ENCODE measurements at regions not wholly inside any gene's neighbourhood (a gene's known extent, or its start where the extent isn't known, plus 50 kb on each side); places are given as distances from the start of the nearest gene placed in this dataset.

GRCh38 chr14:101097109-101097793 is 193.7 kb upstream of the RTL1 start:
- H3K36me3 ChIP-seq (ENCODE audit: insufficient read depth, low read length) = no peaks in the 10 kb centered on the region
- no peak overlapping the region for H3K4me3 ChIP-seq (ENCODE audit: low read length)
- H3K9ac ChIP-seq (ENCODE audit: low read depth, low read length) = no peak overlapping the region
- no peaks in the 10 kb centered on the region for H3K27me3 ChIP-seq (ENCODE audit: insufficient read depth, low read length)
- 85% methylated on average over 3 of the region's 3 CpGs for whole genome bisulfite sequencing
- peak overlapping the region; percentile 60 for H3K27ac ChIP-seq (ENCODE audit: low read depth, low read length)
- peaks cover 8% of the 10 kb centered on the region; the same call in 1 of the 2 replicates for H3K9me3 ChIP-seq (ENCODE audit: insufficient read depth, low read depth, low read length)
- peaks cover 7% of the 10 kb centered on the region; the same call in 1 of the 2 replicates for H3K4me1 ChIP-seq (ENCODE audit: insufficient read depth, low read length)

GRCh38 chr14:101098177-101098576 is 194.7 kb upstream of the RTL1 start:
- no peak overlapping the region for H3K4me3 ChIP-seq (ENCODE audit: low read length)
- peaks cover 7% of the 10 kb centered on the region; the same call in 1 of the 2 replicates for H3K4me1 ChIP-seq (ENCODE audit: insufficient read depth, low read length)
- 86% methylated on average over 3 of the region's 3 CpGs for WGBS
- peak overlapping the region; percentile 47; the same call in 1 of the 2 replicates for H3K27ac ChIP-seq (ENCODE audit: low read depth, low read length)
- H3K9ac ChIP-seq (ENCODE audit: low read depth, low read length) = no peak overlapping the region
- H3K27me3 ChIP-seq (ENCODE audit: insufficient read depth, low read length) = no peaks in the 10 kb centered on the region
- peaks cover 8% of the 10 kb centered on the region; the same call in 1 of the 2 replicates for H3K9me3 ChIP-seq (ENCODE audit: insufficient read depth, low read depth, low read length)
- H3K36me3 ChIP-seq (ENCODE audit: insufficient read depth, low read length) = no peaks in the 10 kb centered on the region

- no peak overlapping the region for H3K9ac ChIP-seq (ENCODE audit: low read depth, low read length)
- 86% methylated on average over 2 of the region's 2 CpGs for WGBS
- H3K4me1 ChIP-seq (ENCODE audit: insufficient read depth, low read length) = peaks cover 7% of the 10 kb centered on the region; the same call in 1 of the 2 replicates
- H3K36me3 ChIP-seq (ENCODE audit: insufficient read depth, low read length) = no peaks in the 10 kb centered on the region
- H3K9me3 ChIP-seq (ENCODE audit: insufficient read depth, low read depth, low read length) = peaks cover 8% of the 10 kb centered on the region; the same call in 1 of the 2 replicates
- no peak overlapping the region; the same call in 1 of the 2 replicates for H3K27ac ChIP-seq (ENCODE audit: low read depth, low read length)
- H3K27me3 ChIP-seq (ENCODE audit: insufficient read depth, low read length) = no peaks in the 10 kb centered on the region
- H3K4me3 ChIP-seq (ENCODE audit: low read length) = no peak overlapping the region
Observed at GRCh38 chr14:101098641-101099040, 195.1 kb upstream of the RTL1 start.

- Histone ChIP-seq H3K36me3 (ENCODE audit: insufficient read depth, low read length) (no peaks in the 10 kb centered on the region), H3K27me3 (ENCODE audit: insufficient read depth, low read length) (no peaks in the 10 kb centered on the region), H3K4me1 (ENCODE audit: insufficient read depth, low read length) (peaks cover 7% of the 10 kb centered on the region; the same call in 1 of the 2 replicates), H3K9ac (ENCODE audit: low read depth, low read length) (no peak overlapping the region), H3K27ac (ENCODE audit: low read depth, low read length) (no peak overlapping the region), H3K4me3 (ENCODE audit: low read length) (no peak overlapping the region), H3K9me3 (ENCODE audit: insufficient read depth, low read depth, low read length) (peaks cover 8% of the 10 kb centered on the region; the same call in 1 of the 2 replicates)
- 89% methylated on average over 5 of the region's 5 CpGs for WGBS
Observed at GRCh38 chr14:101101456-101102056, 198.0 kb upstream of the RTL1 start.

GRCh38 chr14:101102875-101103274 is 199.4 kb upstream of the RTL1 start:
- 94% methylated on average over 9 of the region's 9 CpGs for WGBS
- H3K9ac ChIP-seq (ENCODE audit: low read depth, low read length) = no peak overlapping the region
- no peaks in the 10 kb centered on the region for H3K27me3 ChIP-seq (ENCODE audit: insufficient read depth, low read length)
- no peak overlapping the region for H3K4me3 ChIP-seq (ENCODE audit: low read length)
- H3K27ac ChIP-seq (ENCODE audit: low read depth, low read length) = no peak overlapping the region
- no peaks in the 10 kb centered on the region for H3K36me3 ChIP-seq (ENCODE audit: insufficient read depth, low read length)
- H3K9me3 ChIP-seq (ENCODE audit: insufficient read depth, low read depth, low read length) = peaks cover 8% of the 10 kb centered on the region; the same call in 1 of the 2 replicates
- H3K4me1 ChIP-seq (ENCODE audit: insufficient read depth, low read length) = no peaks in the 10 kb centered on the region

GRCh38 chr14:101103321-101103901 is 199.9 kb upstream of the RTL1 start:
- no peaks in the 10 kb centered on the region for H3K27me3 ChIP-seq (ENCODE audit: insufficient read depth, low read length)
- peaks cover 8% of the 10 kb centered on the region; the same call in 1 of the 2 replicates for H3K9me3 ChIP-seq (ENCODE audit: insufficient read depth, low read depth, low read length)
- no peak overlapping the region for H3K27ac ChIP-seq (ENCODE audit: low read depth, low read length)
- H3K4me1 ChIP-seq (ENCODE audit: insufficient read depth, low read length) = no peaks in the 10 kb centered on the region
- 92% methylated on average over 26 of the region's 26 CpGs for WGBS
- H3K36me3 ChIP-seq (ENCODE audit: insufficient read depth, low read length) = no peaks in the 10 kb centered on the region
- no peak overlapping the region for H3K4me3 ChIP-seq (ENCODE audit: low read length)
- no peak overlapping the region for H3K9ac ChIP-seq (ENCODE audit: low read depth, low read length)

GRCh38 chr14:101104485-101104884 is 201.0 kb upstream of the RTL1 start:
- WGBS = 92% methylated on average over 4 of the region's 4 CpGs
- no peaks in the 10 kb centered on the region for H3K36me3 ChIP-seq (ENCODE audit: insufficient read depth, low read length)
- peaks cover 8% of the 10 kb centered on the region; the same call in 1 of the 2 replicates for H3K9me3 ChIP-seq (ENCODE audit: insufficient read depth, low read depth, low read length)
- no peak overlapping the region for H3K27ac ChIP-seq (ENCODE audit: low read depth, low read length)
- no peaks in the 10 kb centered on the region for H3K27me3 ChIP-seq (ENCODE audit: insufficient read depth, low read length)
- no peak overlapping the region for H3K9ac ChIP-seq (ENCODE audit: low read depth, low read length)
- no peaks in the 10 kb centered on the region for H3K4me1 ChIP-seq (ENCODE audit: insufficient read depth, low read length)
- no peak overlapping the region for H3K4me3 ChIP-seq (ENCODE audit: low read length)

- Histone ChIP-seq H3K4me1 (ENCODE audit: insufficient read depth, low read length) (no peaks in the 10 kb centered on the region), H3K36me3 (ENCODE audit: insufficient read depth, low read length) (no peaks in the 10 kb centered on the region), H3K9me3 (ENCODE audit: insufficient read depth, low read depth, low read length) (peaks cover 4% of the 10 kb centered on the region; the same call in 1 of the 2 replicates), H3K4me3 (ENCODE audit: low read length) (no peak overlapping the region), H3K27me3 (ENCODE audit: insufficient read depth, low read length) (no peaks in the 10 kb centered on the region), H3K27ac (ENCODE audit: low read depth, low read length) (no peak overlapping the region), H3K9ac (ENCODE audit: low read depth, low read length) (no peak overlapping the region)
- WGBS = 93% methylated on average over 4 of the region's 4 CpGs
Observed at GRCh38 chr14:101105045-101105444, 201.5 kb upstream of the RTL1 start.

- 94% methylated on average over 16 of the region's 16 CpGs for WGBS
- Histone ChIP-seq H3K9ac (ENCODE audit: low read depth, low read length) (no peak overlapping the region), H3K9me3 (ENCODE audit: insufficient read depth, low read depth, low read length) (no peaks in the 10 kb centered on the region)
Observed at GRCh38 chr14:101108579-101109346, 205.2 kb upstream of the RTL1 start.

GRCh38 chr14:101109347-101109638 is 205.8 kb upstream of the RTL1 start:
- Histone ChIP-seq H3K4me1 (ENCODE audit: insufficient read depth, low read length) (no peaks in the 10 kb centered on the region), H3K27ac (ENCODE audit: low read depth, low read length) (no peak overlapping the region), H3K36me3 (ENCODE audit: insufficient read depth, low read length) (no peaks in the 10 kb centered on the region), H3K9ac (ENCODE audit: low read depth, low read length) (no peak overlapping the region), H3K9me3 (ENCODE audit: insufficient read depth, low read depth, low read length) (no peaks in the 10 kb centered on the region), H3K27me3 (ENCODE audit: insufficient read depth, low read length) (no peaks in the 10 kb centered on the region), H3K4me3 (ENCODE audit: low read length) (no peak overlapping the region)
- 85% methylated on average over 8 of the region's 8 CpGs for WGBS

More at GRCh38 chr14:101108579-101109346, 205.2 kb upstream of the RTL1 start:
- Histone ChIP-seq H3K36me3 (ENCODE audit: insufficient read depth, low read length) (no peaks in the 10 kb centered on the region), H3K27me3 (ENCODE audit: insufficient read depth, low read length) (no peaks in the 10 kb centered on the region), H3K4me1 (ENCODE audit: insufficient read depth, low read length) (no peaks in the 10 kb centered on the region), H3K4me3 (ENCODE audit: low read length) (no peak overlapping the region), H3K27ac (ENCODE audit: low read depth, low read length) (no peak overlapping the region)
